Osteoblast (primary cell): ENCODE measurements at regions not wholly inside any gene's neighbourhood (a gene's known extent, or its start where the extent isn't known, plus 50 kb on each side); places are given as distances from the start of the nearest gene placed in this dataset.
A peak's percentile ranks its signal among the peaks of the same experiment; 100 is the strongest.

Experiments
- DNase-seq: peaks from one replicate; pipeline ENCODE4 v3.0.0; 2011; ENCODE audit warnings: low spot score, mixed read lengths; ENCODE audit not compliant: insufficient read length; ENCODE audit errors: missing footprints
- H2AFZ ChIP-seq: 2 replicates; pipeline ENCODE4 v1.6.0; 2011; ENCODE audit warnings: mild to moderate bottlenecking, low read length
- H3K27ac ChIP-seq: 2 replicates; pipeline ENCODE4 v1.5.1; 2011; ENCODE audit warnings: mild to moderate bottlenecking, low read depth, low read length, moderate library complexity
- H3K27me3 ChIP-seq: 2 replicates; pipeline ENCODE4 v1.6.0; 2012; ENCODE audit warnings: mild to moderate bottlenecking, control low read depth, inconsistent platforms, low read length, moderate library complexity; ENCODE audit not compliant: insufficient read depth
- H3K36me3 ChIP-seq: 2 replicates; pipeline ENCODE4 v1.5.1; 2011; ENCODE audit warnings: mild to moderate bottlenecking, low read length, control low read depth, moderate library complexity; ENCODE audit not compliant: insufficient read depth
- H3K4me1 ChIP-seq: 2 replicates; pipeline ENCODE4 v1.5.1; 2011; ENCODE audit warnings: mild to moderate bottlenecking, low read length, control low read depth, moderate library complexity; ENCODE audit not compliant: insufficient read depth
- H3K4me2 ChIP-seq: 2 replicates; pipeline ENCODE4 v1.6.0; 2011; ENCODE audit warnings: mild to moderate bottlenecking, low read length; ENCODE audit not compliant: insufficient read depth
- H3K4me3 ChIP-seq: fragments of 200-600 bp; sonication (generic); 3 replicates; pipeline ENCODE4 v1.5.1; 2012; ENCODE audit warnings: mild to moderate bottlenecking, low read length, inconsistent platforms; ENCODE audit not compliant: insufficient read depth
- H3K79me2 ChIP-seq: 2 replicates; pipeline ENCODE4 v1.6.0; 2012; ENCODE audit warnings: mild to moderate bottlenecking, low read length, control low read depth, inconsistent platforms; ENCODE audit not compliant: insufficient read depth
- H3K9me3 ChIP-seq: 2 replicates; pipeline ENCODE4 v1.5.1; 2011; ENCODE audit warnings: low read depth, low read length, control low read depth
- H4K20me1 ChIP-seq: 2 replicates; pipeline ENCODE4 v1.6.0; 2012; ENCODE audit warnings: mild to moderate bottlenecking, low read length, control low read depth; ENCODE audit not compliant: insufficient read depth
- TF ChIP-seq, protein P1 (sequence below): IDR thresholded peaks from 2 replicates; pipeline ENCODE4 v1.5.1; 2011; ENCODE audit warnings: mild to moderate bottlenecking, low read depth, low read length, moderate library complexity; ENCODE audit errors: extremely low read depth

DNA sequence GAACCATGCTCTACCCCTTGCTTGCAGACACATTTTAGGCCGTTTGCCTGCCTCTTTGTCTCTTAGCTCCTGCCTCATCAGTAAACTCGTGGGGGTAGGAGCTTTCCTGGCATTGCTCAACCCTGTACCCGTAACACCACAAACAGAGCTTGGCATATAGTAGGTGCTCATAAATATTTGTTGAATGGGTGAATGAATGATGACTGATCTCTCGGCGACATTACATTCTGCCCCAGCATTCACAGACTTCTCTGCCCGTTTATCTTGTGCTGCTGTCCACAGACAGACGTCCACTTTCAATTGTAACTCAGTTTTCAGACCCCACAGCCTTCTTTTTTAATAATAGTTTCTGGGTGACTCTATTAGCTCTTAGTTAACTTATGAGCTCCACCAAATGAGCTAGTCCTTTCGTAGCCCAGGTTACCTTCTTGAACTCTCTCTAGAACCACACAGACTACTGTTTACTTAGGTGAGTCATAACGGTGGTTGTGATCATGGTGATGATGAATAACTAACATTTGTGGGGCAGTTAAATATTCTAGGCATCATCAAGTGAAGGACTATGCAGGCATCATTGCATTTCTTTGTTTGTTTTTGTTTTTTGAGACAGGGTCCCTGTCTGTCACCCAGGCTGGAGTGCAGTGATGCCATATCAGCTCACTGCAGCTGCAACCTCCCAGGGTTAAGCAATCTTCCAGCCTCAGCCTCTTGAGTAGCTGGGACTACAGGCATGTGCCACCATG lies 188.4 kb downstream of the ADAMTS15 start:
- no peak overlapping the region for H3K4me3 ChIP-seq
- H3K79me2 ChIP-seq = no peaks in the 10 kb centered on the region
- no peaks in the 10 kb centered on the region for H3K36me3 ChIP-seq
- peak overlapping the region; percentile 61 for H3K27ac ChIP-seq
- H3K27me3 ChIP-seq = no peaks in the 10 kb centered on the region
- peak overlapping the region; percentile 15 for H3K4me2 ChIP-seq
- peak; percentile 90 for DNase-seq
- H3K9me3 ChIP-seq = no peaks in the 10 kb centered on the region
- H2AFZ ChIP-seq = no peak overlapping the region
- TF ChIP-seq, protein P1, sequence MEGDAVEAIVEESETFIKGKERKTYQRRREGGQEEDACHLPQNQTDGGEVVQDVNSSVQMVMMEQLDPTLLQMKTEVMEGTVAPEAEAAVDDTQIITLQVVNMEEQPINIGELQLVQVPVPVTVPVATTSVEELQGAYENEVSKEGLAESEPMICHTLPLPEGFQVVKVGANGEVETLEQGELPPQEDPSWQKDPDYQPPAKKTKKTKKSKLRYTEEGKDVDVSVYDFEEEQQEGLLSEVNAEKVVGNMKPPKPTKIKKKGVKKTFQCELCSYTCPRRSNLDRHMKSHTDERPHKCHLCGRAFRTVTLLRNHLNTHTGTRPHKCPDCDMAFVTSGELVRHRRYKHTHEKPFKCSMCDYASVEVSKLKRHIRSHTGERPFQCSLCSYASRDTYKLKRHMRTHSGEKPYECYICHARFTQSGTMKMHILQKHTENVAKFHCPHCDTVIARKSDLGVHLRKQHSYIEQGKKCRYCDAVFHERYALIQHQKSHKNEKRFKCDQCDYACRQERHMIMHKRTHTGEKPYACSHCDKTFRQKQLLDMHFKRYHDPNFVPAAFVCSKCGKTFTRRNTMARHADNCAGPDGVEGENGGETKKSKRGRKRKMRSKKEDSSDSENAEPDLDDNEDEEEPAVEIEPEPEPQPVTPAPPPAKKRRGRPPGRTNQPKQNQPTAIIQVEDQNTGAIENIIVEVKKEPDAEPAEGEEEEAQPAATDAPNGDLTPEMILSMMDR = no peak
- no peaks in the 10 kb centered on the region for H4K20me1 ChIP-seq
- H3K4me1 ChIP-seq = peaks cover 38% of the 10 kb centered on the region

DNA sequence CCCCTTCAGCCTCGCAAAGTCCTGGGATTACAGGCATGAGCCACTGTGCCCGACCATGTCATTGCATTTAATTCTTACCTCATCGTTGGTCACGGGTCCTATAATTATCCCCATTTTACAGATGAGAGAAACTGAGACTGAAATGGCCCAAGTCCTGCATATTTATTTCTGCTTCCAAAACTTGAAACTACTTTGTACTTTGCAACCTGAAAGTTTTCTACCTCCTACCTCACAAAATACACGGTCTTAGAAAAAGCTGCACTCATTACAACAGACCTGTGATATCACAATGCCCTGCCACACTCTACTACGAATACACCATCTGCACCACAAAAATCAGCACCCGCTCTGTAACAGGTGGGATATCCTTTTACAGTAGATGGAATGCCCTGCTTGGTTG lies 189.1 kb downstream of the ADAMTS15 start:
- Histone ChIP-seq H3K79me2 (no peaks in the 10 kb centered on the region), H3K4me3 (no peak overlapping the region), H3K27ac (peak overlapping the region; percentile 11), H3K36me3 (no peaks in the 10 kb centered on the region), H3K4me2 (no peak overlapping the region), H3K4me1 (peaks cover 38% of the 10 kb centered on the region), H4K20me1 (no peaks in the 10 kb centered on the region), H3K9me3 (no peaks in the 10 kb centered on the region), H3K27me3 (no peaks in the 10 kb centered on the region), H2AFZ (no peak overlapping the region)
- no peak for DNase-seq
- TF ChIP-seq, protein P1 = no peak

DNA sequence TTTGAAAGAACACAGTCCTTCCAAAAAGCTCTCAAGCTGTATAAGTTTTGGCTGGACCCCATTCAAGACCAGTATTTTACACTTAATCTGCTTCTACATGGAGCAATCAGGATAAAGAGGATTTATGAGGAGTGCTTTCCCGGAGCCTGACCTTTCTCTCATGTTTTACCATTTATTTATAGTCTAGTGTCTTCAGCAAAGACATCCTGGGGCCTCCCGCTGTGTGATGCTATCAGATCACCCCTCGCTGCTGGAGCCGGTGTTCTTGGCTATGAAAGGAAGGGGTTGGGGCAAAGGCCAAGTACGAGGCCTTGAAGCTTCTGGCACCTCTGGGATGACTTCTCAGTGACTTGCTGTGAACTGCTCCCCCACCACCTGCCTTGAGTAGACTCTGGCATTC lies 189.6 kb downstream of the ADAMTS15 start:
- no peak overlapping the region for H3K4me3 ChIP-seq
- DNase-seq = no peak

GRCh38 chr11:130638624-130639023 lies 190.2 kb downstream of the ADAMTS15 start:
- H3K79me2 ChIP-seq = no peaks in the 10 kb centered on the region
- TF ChIP-seq, protein P1 = no peak
- peaks cover 32% of the 10 kb centered on the region for H3K4me1 ChIP-seq
- no peak for DNase-seq
- no peaks in the 10 kb centered on the region for H4K20me1 ChIP-seq
- no peak overlapping the region for H3K27ac ChIP-seq
- H3K27me3 ChIP-seq = no peaks in the 10 kb centered on the region
- no peak overlapping the region for H3K4me2 ChIP-seq
- H3K36me3 ChIP-seq = no peaks in the 10 kb centered on the region
- H3K4me3 ChIP-seq = no peak overlapping the region
- H2AFZ ChIP-seq = no peak overlapping the region
- no peaks in the 10 kb centered on the region for H3K9me3 ChIP-seq

More for the DNA sequence above, 189.6 kb downstream of the ADAMTS15 start:
- H2AFZ ChIP-seq = no peak overlapping the region
- no peaks in the 10 kb centered on the region for H3K79me2 ChIP-seq
- peak overlapping the region; percentile 11 for H3K27ac ChIP-seq
- TF ChIP-seq, protein P1 = no peak
- H3K36me3 ChIP-seq = no peaks in the 10 kb centered on the region
- H3K9me3 ChIP-seq = no peaks in the 10 kb centered on the region
- no peak overlapping the region for H3K4me2 ChIP-seq
- peaks cover 38% of the 10 kb centered on the region for H3K4me1 ChIP-seq
- no peaks in the 10 kb centered on the region for H3K27me3 ChIP-seq
- H4K20me1 ChIP-seq = no peaks in the 10 kb centered on the region
